CD4-positive, alpha-beta T cell (primary cell): ENCODE measurements at regions not wholly inside any gene's neighbourhood (a gene's known extent, or its start where the extent isn't known, plus 50 kb on each side); places are given as distances from the start of the nearest gene placed in this dataset.

Experiments
- ATAC-seq: fragments of 200-7000 bp; cut with Tn5 transposase; one replicate; pipeline ENCODE4 v1.10.0; 2022; ENCODE audit warnings: mild to moderate bottlenecking; ENCODE audit not compliant: poor library complexity
- CTCF ChIA-PET: fragments of 350-600 bp; sonication (Branson Sonifier 250); formaldehyde crosslinking; loops from one replicate; lab custom pipeline; 2021; ENCODE audit warnings: antibody characterized with exemption, inconsistent platforms; lab: Charles Lee
- POLR2A ChIA-PET: fragments of 350-600 bp; sonication (Branson Sonifier 250); formaldehyde crosslinking; loops from one replicate; lab custom pipeline; 2021; ENCODE audit warnings: antibody characterized with exemption, inconsistent platforms; lab: Charles Lee
- DNase-seq, 14 experiments: peaks; one replicate each; pipeline ENCODE4 v3.0.0-alpha.2; 2013 to 2020; ENCODE audit warnings: mixed read lengths in 2 of 14
- H3K27ac ChIP-seq, 2 donors: one replicate each; pipeline versions ENCODE4 v1.5.1 to v1.7.0; 2013; ENCODE audit warnings: low read length in 2 of 2, low read depth in 1 of 2, mild to moderate bottlenecking in 1 of 2
- H3K27me3 ChIP-seq, 2 experiments: 1 replicate in 1 of 2; 2 replicates in 1 of 2; pipeline versions ENCODE4 v1.6.1 to v1.7.0; 2013; ENCODE audit warnings: low read length in 2 of 2, control low read depth in 1 of 2, mild to moderate bottlenecking in 1 of 2, moderate library complexity in 1 of 2; ENCODE audit not compliant: insufficient read depth in 2 of 2, control insufficient read depth in 1 of 2
- H3K36me3 ChIP-seq: one replicate; pipeline ENCODE4 v1.6.1; 2013; ENCODE audit warnings: low read length, control low read depth; ENCODE audit not compliant: insufficient read depth
- H3K4me1 ChIP-seq: one replicate; pipeline ENCODE4 v1.6.1; 2013; ENCODE audit warnings: low read length, control low read depth; ENCODE audit not compliant: insufficient read depth
- H3K4me3 ChIP-seq: one replicate; pipeline ENCODE4 v1.5.1; 2013; ENCODE audit warnings: mild to moderate bottlenecking, low read length, moderate library complexity
- H3K9me3 ChIP-seq, 2 experiments: 1 replicate in 1 of 2; 2 replicates in 1 of 2; pipeline versions ENCODE4 v1.6.1 to v1.7.0; 2013; ENCODE audit warnings: low read length in 2 of 2, mild to moderate bottlenecking in 2 of 2, control low read depth in 1 of 2, moderate library complexity in 1 of 2; ENCODE audit not compliant: control insufficient read depth in 1 of 2, insufficient read depth in 1 of 2
- H3K27ac Mint-ChIP-seq: one replicate; pipeline ENCODE4 v1.8.0; 2020; ENCODE audit warnings: mixed read lengths
- H3K27me3 Mint-ChIP-seq: one replicate; pipeline ENCODE4 v1.8.0; 2021; ENCODE audit warnings: mixed read lengths
- H3K36me3 Mint-ChIP-seq: one replicate; pipeline ENCODE4 v1.8.0; 2021; ENCODE audit warnings: low read depth, mixed read lengths
- H3K4me1 Mint-ChIP-seq: one replicate; pipeline ENCODE4 v1.8.0; 2021; ENCODE audit warnings: low read depth, mixed read lengths
- H3K4me3 Mint-ChIP-seq: one replicate; pipeline ENCODE4 v1.8.0; 2020; ENCODE audit warnings: mild to moderate bottlenecking, mixed read lengths
- H3K9me3 Mint-ChIP-seq: one replicate; pipeline ENCODE4 v1.8.0; 2020; ENCODE audit warnings: mixed read lengths
- intact Hi-C, 2 experiments: fragments of 100-400 bp; cut with DNase I in 1 of 2; cut with micrococcal nuclease in 1 of 2; formaldehyde crosslinking; loops; one replicate each; pipeline versions ENCODE4 v1.15.1 to v1.9.0; 2023 to 2025; cut with DNase I, micrococcal nuclease
- TF ChIP-seq, protein P1 (sequence below): fragments of 200-600 bp; IDR thresholded peaks from one replicate; pipeline ENCODE4 v1.8.0; 2022; ENCODE audit warnings: antibody characterized with exemption, mild to moderate bottlenecking

DNA sequence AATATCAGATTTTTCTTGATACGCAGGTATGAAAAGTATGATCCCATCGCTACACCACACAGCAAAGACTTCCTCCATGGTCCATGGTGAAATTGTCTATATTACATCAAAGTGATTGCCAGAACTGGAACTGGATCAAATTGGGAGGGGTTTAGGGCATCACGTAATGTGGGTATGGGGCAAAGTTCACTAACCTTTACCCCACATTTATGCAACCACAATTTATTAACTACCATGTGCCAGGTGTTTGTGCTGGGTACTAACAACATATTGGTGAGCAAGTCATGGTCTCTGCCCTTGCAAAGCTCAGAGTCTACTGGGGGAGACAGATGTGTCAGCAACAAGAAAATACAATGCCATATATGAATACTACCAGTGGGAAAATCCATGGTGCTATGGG is 258.9 kb downstream of the SUDS3 start:
- H3K36me3 Mint-ChIP-seq = no peaks in the 10 kb centered on the region
- no peak overlapping the region for H3K4me3 Mint-ChIP-seq
- H3K9me3 ChIP-seq = no peaks in the 10 kb centered on the region
- intact Hi-C loops = no loop called here
- H3K27ac ChIP-seq = no peak overlapping the region
- CTCF ChIA-PET = no interaction called here
- no peaks in the 10 kb centered on the region for H3K27me3 ChIP-seq
- no peak overlapping the region for H3K4me3 ChIP-seq
- H3K27me3 Mint-ChIP-seq = no peaks in the 10 kb centered on the region
- no peaks in the 10 kb centered on the region for H3K36me3 ChIP-seq
- DNase-seq = no peak
- TF ChIP-seq, protein P1, sequence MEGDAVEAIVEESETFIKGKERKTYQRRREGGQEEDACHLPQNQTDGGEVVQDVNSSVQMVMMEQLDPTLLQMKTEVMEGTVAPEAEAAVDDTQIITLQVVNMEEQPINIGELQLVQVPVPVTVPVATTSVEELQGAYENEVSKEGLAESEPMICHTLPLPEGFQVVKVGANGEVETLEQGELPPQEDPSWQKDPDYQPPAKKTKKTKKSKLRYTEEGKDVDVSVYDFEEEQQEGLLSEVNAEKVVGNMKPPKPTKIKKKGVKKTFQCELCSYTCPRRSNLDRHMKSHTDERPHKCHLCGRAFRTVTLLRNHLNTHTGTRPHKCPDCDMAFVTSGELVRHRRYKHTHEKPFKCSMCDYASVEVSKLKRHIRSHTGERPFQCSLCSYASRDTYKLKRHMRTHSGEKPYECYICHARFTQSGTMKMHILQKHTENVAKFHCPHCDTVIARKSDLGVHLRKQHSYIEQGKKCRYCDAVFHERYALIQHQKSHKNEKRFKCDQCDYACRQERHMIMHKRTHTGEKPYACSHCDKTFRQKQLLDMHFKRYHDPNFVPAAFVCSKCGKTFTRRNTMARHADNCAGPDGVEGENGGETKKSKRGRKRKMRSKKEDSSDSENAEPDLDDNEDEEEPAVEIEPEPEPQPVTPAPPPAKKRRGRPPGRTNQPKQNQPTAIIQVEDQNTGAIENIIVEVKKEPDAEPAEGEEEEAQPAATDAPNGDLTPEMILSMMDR = no peak
- peaks cover 2% of the 10 kb centered on the region for H3K9me3 Mint-ChIP-seq
- no peaks in the 10 kb centered on the region for H3K4me1 ChIP-seq
- H3K4me1 Mint-ChIP-seq = no peaks in the 10 kb centered on the region
- POLR2A ChIA-PET = no interaction called here
- no peak overlapping the region for H3K27ac Mint-ChIP-seq
- no peak for ATAC-seq

DNA sequence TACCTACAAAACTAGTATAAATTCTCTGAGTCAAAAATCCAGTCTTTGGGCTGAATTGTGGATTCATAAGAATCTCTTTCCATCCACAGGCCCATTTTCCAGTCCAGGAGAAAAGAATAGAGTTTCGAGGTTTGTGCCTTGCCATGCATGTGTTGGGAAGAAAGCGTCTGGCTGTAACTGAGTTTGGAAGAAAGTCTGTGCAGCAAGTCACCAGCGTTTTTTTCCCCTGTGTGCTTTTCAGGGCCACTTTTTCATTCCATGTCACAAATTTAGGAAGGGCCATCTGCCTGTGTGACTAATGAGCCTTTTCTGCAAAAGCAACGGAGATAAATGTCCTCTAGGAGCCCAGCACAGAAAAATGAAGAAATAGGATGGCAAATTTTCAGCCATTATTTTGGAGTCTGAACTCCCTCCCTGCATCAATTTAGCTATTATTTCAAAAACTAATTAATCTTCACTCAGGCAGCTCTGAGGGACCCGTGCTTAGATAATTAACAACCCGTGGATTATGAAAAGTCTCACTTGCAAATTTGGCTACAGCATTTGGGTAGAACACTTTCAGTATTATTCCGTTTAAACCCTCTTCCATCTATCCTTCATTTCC is 261.5 kb downstream of the SUDS3 start:
- intact Hi-C loops = no loop called here
- TF ChIP-seq, protein P1 = no peak
- CTCF ChIA-PET = no interaction called here
- Mint-ChIP-seq H3K4me1 (no peaks in the 10 kb centered on the region), H3K36me3 (no peaks in the 10 kb centered on the region), H3K4me3 (no peak overlapping the region), H3K9me3 (peaks cover 10% of the 10 kb centered on the region), H3K27ac (no peak overlapping the region), H3K27me3 (no peaks in the 10 kb centered on the region)
- H3K9me3 ChIP-seq = no peaks in the 10 kb centered on the region
- no peak overlapping the region for H3K4me3 ChIP-seq
- no peaks in the 10 kb centered on the region for H3K27me3 ChIP-seq
- ATAC-seq (no peak), DNase-seq (no peak)
- no peaks in the 10 kb centered on the region for H3K36me3 ChIP-seq
- H3K4me1 ChIP-seq = no peaks in the 10 kb centered on the region
- H3K27ac ChIP-seq = no peak overlapping the region
- POLR2A ChIA-PET = no interaction called here

- CTCF ChIA-PET = no interaction called here
- no peak for ATAC-seq
- TF ChIP-seq, protein P1 = no peak
- H3K4me3 Mint-ChIP-seq = no peak overlapping the region
- H3K4me1 ChIP-seq = no peaks in the 10 kb centered on the region
- no peak overlapping the region for H3K4me3 ChIP-seq
- H3K4me1 Mint-ChIP-seq = no peaks in the 10 kb centered on the region
- no peak for DNase-seq
- no peaks in the 10 kb centered on the region for H3K27me3 Mint-ChIP-seq
- H3K36me3 Mint-ChIP-seq = no peaks in the 10 kb centered on the region
- H3K27ac Mint-ChIP-seq = no peak overlapping the region
- intact Hi-C loops = no loop called here
- H3K36me3 ChIP-seq = no peaks in the 10 kb centered on the region
- H3K9me3 ChIP-seq = no peaks in the 10 kb centered on the region
- H3K27me3 ChIP-seq = no peaks in the 10 kb centered on the region
- no peak overlapping the region for H3K27ac ChIP-seq
- H3K9me3 Mint-ChIP-seq = peaks cover 16% of the 10 kb centered on the region
- POLR2A ChIA-PET = no interaction called here
These were observed 264.9 kb downstream of the SUDS3 start for GRCh38 chr12:118641249-118641648.
